Hepatocyte (in vitro differentiated cells): ENCODE measurements at regions not wholly inside any gene's neighbourhood (a gene's known extent, or its start where the extent isn't known, plus 50 kb on each side); places are given as distances from the start of the nearest gene placed in this dataset.

Source experiments
- CTCF ChIP-seq: fragments of 200-600 bp; sonication (generic); IDR thresholded peaks from 2 replicates; pipeline ENCODE4 v1.5.1; 2016; ENCODE audit warnings: antibody characterized with exemption, mild to moderate bottlenecking; ENCODE audit not compliant: poor library complexity
- EZH2 ChIP-seq: fragments of 200-600 bp; sonication (generic); IDR thresholded peaks from 2 replicates; pipeline ENCODE4 v1.6.1; 2016; ENCODE audit warnings: antibody characterized with exemption, mild to moderate bottlenecking, borderline replicate concordance
- EZH2phosphoT487 ChIP-seq: fragments of 200-600 bp; sonication (generic); IDR thresholded peaks from one replicate; pipeline ENCODE4 v1.6.1; 2018; ENCODE audit warnings: antibody characterized with exemption, mild to moderate bottlenecking, low read depth, moderate library complexity; ENCODE audit not compliant: unreplicated experiment, severe bottlenecking

GRCh38 chr3:87361271-87361670, 84.9 kb upstream of the POU1F1 start:
- no peak for TF ChIP-seq EZH2phosphoT487
- TF ChIP-seq CTCF, result no peak
- TF ChIP-seq EZH2, result no peak
